Nucleus accumbens (tissue), 56 donors: ENCODE measurements at regions not wholly inside any gene's neighbourhood (a gene's known extent, or its start where the extent isn't known, plus 50 kb on each side); places are given as distances from the start of the nearest gene placed in this dataset.

Source experiments
- DNase-seq, 56 donors: peaks; one replicate each; lab custom pipeline; 2025; lab: John Stamatoyannopoulos, UW

DNA sequence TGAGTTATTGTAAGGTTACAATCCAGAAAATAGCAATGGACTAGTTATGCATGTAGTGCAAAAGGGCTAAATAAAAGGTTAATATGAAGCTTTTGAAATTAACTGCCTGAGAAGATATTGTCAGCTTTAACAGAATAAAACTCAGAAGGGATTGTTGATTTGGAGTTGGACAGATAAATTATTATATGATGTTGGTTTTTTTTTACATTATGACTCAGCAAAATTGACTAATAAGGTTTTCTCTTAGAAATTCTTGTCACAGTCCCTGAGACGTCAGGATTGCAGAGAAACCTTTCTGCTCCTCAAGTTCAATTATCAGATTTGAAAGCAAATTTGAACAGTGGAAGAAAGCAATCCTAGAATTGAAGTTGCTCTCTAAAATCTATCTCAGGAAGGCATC, 946.9 kb downstream of the CBLN2 start:
- DNase-seq: no peak

DNA sequence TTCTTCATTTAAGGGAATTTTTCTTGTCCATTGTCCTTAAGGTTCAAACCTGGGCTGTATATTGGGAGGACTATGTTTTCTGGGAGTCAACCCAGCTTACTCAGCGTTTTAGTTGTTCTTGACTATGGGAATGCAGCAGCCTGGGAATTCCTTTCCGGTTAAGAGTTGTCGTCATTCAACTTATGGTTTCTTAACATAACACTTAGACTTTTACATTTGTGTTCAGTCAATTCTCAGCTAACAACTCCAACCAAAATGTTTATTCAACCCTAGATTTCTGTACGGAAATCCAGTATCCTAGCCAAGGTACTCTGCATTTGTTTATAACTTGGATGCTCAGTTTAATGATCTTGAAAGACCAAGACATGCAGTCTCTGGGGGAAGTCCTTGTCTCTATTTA, 960.9 kb downstream of the CBLN2 start:
- DNase-seq: no peak

DNA sequence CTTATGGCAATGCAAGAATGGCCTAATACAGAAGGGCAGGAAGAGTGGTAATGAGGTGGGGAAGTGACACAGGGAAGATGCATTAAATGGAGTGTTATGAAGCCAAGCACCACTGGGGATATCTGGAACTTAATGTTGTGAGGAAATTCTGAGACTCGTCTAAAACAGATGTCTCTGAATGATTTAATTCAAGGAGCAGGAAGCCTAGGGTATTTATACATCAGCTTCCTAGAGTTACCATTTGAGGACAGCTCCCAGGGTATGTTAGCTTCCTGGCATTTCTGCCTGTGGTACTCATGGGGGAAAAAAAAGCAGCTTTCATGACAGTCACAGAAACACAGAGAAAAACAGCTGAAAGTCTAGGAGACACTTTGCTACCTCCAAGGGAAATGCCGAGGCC, 989.5 kb downstream of the CBLN2 start:
- DNase-seq: no peak

DNA sequence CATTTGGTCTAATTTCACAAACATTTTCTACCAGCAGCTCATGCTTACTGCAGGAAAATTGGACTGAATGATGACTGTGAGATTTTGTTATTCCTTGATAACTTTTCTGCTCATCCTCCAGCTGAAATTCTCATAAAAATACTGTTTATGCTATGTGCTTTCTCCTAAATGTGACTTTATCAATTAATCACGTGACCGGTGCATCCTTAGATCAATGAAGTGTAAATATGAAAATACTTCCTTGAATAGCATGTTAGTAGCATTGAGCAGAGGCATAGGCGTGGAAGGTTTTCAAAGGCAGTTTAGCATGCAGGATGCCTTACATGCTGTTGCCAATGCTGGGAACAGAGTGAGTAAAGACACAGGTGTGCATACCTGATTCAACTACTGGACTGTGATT, 1002.5 kb downstream of the CBLN2 start:
- no peak for DNase-seq

DNA sequence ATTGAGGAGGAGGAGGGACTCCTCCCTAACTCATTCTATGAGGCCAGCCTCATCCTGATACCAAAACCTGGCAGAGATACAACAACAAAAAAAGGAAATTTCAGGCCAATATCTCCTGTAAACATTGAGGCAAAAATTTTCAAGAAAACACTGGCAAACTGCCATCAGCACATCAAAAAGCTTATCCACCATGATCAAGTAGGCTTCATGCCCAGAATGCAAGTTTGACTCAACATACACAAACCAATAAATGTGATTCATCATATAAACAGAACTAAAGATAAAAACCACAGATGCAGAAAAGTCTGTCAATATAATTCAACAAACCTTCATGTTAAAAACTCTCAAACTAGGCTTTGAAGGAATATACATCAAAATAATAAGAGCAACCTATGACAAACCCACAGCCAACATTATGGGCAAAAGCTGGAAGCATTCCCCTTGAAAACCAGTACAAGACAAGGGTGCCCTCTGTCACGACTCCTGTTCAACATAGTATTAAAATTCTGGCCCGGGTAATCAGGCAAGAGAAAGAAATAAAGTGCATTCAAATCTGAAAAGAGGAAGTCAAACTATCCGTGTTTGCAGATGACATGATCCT, 1014.3 kb downstream of the CBLN2 start:
- DNase-seq: no peak

DNA sequence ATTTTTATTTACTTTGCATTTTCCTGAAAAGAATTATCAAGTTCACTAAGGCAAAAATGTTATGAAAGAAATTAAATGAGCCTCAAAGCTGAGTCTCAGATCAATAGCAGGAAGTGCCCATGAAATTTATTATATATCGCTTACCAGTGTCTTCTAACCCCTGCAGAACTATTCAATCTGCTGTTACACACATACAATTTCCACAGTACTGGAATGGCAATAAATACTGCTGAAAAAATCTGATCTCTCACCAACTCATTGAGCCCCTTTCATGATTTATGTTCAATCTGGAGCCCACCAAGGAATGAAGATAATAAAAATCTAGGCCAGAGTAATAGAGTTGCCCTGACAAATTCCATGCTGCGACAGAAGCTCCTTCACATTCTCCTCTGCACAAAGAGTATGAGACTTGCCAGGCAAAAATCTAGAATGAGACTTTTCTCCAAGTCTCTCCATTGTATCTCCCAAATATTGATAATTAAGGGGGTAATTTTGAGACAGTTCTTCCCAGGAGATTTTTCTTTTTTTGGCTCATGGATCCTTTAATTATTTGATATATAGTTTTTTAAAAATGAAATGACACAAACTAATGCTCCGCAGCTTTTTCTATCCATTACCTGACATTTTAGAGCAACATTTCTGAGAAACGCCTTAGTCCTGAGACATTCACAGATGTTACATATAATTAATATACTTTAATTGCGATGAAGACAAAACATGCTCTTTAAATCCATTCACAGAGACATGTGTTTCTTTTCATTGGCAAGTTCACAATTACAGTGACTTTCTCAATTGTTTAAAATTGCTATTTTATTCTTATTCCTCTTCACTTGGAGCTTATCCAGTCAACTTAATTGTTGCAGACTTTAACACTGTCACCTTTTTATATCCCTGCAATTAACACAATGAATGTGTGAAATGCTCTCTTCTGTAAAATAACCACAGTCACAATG, 1020.4 kb downstream of the CBLN2 start:
- DNase-seq: no peak

DNA sequence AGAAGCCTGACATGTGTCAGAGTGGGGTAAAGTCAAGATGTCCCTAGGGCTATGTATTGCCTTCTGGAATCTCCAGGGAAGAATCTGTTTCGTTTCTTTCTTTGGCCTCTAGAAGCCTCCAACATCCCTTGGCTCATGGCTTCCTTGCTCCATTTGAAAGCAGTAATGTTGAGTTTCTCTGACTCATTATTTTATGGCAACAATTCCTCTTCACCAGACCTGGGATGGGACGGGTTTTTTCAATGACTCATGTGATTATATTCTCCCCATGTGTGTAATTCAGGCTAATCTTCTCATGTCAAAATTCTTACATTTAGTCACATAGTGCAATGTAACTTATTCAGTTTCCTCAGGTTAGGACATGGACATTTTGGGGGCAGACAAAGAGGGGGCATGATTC, 1038.6 kb downstream of the CBLN2 start:
- no peak for DNase-seq

DNA sequence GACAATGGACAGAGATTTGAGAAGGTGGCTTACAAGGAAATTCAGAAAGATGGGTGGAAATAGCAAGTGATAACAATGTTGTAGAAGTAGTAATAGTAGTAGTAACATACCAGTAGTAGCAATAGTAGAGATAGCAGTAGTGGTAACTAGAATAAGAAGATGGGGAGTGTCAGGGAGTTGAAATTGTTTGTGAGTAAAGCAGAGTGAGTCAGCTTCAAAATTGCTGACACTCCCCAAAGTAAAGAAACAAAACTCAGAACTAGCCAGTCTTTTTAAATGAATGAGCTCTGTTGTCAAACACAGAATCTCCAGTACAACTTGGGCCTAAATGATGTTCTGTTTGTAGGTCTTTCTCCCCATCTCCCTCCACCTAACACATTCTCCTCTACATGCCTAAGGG, 1040.9 kb downstream of the CBLN2 start:
- no peak for DNase-seq

DNA sequence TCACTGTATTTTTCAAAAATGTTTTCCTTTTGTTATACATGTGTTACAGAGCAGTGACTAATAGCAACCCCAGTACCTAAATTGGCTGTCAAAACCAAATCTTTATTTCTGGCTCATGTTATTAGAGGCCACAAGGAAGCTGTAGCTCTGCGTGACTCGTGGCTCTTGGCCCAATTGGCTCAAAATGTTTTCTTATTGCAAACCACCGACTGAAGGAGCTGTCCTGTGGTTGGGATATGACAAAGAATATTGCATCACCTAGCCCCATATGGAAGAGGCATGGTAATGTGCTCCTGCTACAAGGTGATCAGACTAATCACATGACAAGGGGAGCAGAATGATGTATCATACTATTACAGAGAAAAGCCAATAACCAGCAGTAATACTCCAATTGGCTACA, 1058.5 kb downstream of the CBLN2 start:
- no peak for DNase-seq

DNA sequence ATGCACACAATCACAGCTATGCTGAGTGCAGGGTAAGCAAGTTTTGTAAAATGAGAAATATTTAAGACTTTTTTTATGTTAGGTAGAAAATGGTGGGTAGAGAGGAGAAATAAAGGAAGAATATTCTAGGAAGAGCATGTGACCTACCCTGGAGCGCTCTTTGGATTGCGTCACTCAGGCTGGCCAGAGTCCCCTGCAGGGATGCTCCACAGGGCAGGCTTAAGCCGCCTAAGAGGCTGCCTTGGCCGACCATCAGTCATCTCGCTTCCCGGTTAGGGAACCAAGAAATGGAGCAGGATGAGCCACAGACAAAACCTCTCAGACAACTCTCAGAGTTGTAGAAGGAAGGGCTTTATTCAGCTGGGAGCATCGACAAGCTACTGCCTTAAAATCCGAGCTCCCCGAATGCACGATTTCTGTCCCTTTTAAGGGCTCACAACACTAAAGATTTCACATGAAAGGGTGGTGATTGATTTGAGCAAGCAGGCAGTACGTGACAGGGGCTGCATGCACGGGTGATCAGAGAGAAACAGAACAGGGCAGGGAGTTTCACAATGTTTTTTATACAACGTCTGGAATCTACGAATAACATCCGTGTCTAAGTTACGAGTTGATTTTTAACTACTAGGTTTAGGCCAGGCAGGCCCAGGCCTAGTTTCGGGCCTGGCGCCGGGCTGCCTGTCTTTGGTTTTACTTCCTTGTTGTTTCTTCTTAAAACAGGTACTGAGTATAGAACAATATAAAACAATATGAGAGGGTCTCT, 1072.0 kb downstream of the CBLN2 start:
- DNase-seq: no peak

DNA sequence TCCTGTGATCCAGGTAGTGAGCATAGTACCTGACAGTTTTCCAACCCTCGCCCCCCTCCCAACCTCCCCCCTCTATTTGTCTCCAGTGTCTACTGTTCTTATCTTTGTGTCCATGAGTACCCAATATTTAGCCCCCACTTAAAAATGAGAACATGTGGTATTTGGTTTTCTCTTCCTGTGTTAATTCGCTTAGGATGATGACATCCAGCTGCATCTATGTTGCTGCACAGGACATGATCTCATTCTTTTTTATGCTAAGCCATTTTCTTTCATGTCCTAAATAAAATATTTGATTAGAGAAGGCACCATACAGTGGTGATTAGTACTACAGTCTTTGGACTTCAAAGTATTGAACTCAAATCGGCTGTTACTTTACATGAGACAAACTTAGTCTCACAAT, 1087.9 kb downstream of the CBLN2 start:
- DNase-seq: no peak

DNA sequence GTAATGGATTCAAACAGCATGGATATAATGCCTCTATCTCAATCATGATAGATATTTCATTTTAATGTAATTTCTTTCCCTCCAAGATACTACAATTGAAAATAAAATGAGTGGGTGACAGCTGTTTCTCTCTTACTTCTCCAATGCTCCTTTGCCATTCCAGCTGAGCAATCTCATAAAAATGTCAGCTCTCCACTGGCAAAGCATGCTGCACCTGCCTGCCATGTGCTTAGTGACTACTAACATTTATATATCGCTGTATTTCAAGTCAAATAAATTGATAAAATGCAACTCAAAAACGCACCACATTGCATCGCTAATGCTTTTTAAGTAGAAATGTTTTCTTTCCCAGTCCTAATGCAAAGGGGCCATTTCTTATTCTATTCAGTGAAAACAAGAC, 1093.9 kb downstream of the CBLN2 start:
- DNase-seq: no peak

DNA sequence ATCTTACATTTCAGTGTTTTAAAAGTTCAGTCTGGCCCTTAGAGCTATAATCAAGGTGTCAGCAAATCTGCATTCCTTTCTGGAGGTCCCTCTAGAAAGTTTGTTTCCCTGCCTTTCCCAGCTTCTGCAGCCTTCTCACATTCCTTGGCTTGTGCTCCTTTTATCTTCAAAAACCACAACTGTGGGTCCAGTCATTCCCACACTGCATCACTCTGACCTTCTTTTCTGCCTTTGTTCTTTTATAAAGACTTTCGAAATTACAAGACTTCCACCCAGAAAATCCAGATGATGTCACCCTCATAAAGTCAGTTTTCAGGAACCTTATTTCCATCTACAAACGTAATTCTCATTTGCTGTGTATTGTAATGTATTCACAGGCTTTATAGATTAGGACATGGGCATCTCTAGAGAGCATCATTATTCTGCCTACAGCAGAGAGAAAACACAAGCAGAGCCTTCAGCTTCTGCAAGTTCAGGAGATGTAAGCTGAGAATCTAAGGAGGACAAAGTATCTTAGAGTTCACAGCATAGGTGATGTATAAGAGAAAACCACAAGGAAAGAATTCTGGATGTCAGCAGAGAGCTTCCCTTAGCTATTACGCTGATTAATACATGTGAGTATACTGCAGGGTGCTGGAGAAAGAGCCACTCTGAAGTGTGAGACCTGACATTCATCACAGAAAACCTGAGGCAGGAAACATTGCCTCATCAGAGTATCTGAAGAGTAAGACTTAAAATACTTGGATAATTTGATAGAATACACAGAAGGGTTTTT, 1100.2 kb downstream of the CBLN2 start:
- no peak for DNase-seq

DNA sequence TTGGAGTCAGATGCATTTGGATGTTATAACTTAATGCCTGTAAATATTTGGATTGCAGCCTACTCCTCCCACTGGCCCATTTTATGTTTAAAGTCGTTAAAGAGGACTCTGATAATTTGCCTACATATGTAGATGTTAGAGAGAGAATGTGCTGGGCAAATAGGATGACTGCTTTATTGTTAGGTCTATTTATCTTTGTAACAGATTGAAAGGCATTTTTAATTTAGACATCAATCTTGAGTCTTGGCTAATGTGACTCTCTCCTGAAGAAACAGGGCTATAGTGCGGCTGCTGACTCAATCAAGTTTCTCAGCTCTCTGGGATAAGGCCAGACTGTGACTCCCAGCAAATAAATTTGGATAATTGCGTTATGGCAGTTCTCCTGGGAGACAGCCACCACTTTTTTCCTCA, 1101.4 kb downstream of the CBLN2 start:
- peak in 1 of 56 donors; percentile 1 for DNase-seq

DNA sequence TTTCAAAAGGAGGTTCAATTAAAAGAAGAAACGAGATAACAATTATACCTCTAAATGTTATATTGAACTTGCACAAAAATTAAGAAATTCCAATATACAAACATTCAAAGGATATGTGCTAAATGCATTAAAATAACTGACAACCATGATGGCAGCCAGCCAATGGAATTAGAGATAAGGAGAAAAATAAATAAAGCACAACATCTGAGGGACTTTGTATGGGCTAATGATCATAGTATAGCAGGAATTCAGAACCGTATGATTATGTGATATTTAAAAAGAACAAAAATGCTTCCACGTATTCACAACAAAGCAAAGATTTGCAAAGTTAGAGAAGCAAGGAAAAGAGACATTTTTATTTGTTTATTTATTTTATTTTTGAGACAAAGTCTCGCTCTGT, 1103.0 kb downstream of the CBLN2 start:
- DNase-seq: no peak

DNA sequence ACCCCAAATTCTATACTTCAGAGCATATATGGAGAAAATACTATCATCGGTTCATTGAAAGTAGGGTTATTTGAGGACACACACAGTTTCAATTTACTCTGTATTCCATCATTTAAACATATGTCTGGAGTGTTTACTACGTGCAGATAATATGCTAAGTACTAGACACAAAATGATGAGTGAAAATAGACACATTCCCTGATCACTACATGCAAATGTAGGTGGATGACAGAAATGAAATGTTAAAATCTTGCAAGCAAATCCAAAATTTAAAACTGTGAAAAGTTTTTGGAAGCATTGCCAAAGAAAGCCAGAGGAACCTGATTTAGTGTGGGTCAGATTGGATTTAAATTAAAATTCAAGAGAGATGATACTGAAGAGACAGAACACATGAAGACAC, 1106.6 kb downstream of the CBLN2 start:
- DNase-seq: no peak

DNA sequence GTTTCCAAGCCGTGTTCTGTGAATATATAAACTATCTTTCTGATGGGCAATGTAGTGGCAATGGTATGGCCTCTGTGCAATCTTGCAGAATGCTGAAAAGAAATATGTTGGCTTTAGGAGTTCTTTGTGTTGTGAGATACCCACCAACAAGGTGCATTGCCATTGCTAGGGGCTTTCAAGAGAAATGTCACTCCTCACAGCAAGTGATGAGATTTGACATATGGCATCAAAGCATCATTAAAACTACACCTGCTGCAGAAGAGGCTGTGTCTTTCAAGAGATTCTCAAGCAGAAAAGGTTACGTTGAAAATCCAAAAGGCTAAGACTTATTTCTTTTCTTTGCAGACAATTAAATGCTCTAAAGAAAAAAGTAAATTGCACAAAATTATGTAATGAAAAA, 1110.8 kb downstream of the CBLN2 start:
- no peak for DNase-seq

DNA sequence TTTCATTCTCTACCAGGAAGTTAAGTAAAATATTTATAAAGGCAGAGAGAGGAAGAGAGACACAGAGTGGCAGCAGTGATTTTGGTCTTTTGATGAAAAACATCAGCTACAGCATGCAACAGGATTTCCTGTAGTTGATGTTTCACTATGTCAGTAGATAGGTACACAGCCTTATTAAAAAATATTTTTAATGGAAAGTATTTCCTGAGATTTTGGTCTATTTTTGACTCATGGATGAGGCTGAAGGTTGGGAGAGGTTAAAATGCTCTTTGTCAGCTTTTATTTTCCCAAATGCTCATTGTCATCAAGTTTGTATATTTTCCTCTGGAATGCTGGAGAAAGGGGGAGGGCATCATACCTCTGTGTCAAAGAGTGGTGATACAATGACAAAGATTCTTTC, 1112.5 kb downstream of the CBLN2 start:
- DNase-seq: no peak

DNA sequence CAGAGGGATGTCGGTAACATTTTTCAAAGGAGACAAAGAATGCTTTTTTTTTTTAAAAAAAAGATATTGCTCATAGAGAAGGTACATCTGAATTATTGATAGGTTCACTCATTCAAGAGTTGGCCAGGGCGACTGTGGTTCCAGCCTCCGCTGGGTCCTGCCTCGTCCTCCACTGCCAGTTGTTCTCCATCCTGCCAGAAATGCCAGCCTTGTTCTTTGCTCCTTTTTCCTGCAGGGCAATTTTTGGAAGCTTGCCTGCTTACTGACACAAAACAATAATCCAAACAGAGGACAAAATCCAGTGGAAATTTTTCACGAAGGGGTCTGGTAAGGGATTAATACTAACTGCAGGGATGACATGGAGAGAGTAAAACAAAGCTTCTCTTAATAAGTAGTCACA, 1113.0 kb downstream of the CBLN2 start:
- DNase-seq: peak in 20 of 56 donors; percentile 1 to 59 (median 12)

DNA sequence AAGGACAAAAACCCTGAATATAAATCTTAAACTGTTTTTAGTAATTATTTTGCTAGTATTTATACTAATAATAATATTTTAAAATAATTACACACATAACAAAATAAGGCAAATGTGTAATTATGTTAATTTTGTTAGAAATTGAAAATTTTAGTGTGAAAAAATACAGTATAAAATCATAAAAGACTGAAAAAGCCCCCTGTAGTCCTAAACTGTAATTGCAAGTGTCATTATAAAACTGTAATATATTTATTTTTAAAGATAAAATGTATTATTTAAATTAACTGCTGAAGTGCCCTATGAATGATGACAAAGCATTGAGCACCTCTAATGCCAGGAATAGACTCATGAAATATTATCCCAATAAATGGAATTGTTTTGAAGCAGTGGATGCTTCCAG, 1117.7 kb downstream of the CBLN2 start:
- DNase-seq: no peak
